ENCODE measurements at regions not wholly inside any gene's neighbourhood (a gene's known extent, or its start where the extent isn't known, plus 50 kb on each side); places are given as distances from the start of the nearest gene placed in this dataset.
A peak's percentile ranks its signal among the peaks of the same experiment; 100 is the strongest.

DNA sequence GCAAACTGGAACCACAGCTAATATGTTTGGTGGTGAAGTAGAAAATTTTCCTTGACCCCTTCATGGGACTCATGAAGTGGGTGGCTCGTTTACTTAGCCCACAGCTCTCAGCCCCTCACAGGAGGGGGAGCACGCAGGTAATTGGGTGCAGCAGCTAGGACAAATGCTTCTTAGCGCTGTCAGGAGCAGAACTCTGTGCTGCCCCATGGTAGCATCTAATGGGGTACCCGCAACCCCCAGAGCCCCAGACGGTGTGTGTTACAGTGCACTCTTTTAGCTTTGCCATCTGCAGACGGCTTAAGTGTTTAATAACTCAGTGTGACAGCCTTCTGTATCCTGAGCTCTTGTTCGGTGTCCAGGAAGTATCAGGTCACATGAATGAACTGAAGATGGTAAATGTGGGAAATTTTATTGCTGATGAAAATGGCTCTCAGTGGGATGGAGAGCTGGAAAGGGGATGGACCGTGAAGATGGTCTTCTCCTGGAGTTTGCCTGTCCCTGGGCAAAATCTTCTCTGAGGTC is 189.6 kb upstream of the ZRANB2 start:
- Histone ChIP-seq H2AFZ (ENCODE audit: low read length) (no peak overlapping the region), H3K79me2 (ENCODE audit: low read length) (no peaks in the 10 kb centered on the region), H3K36me3 (ENCODE audit: low read depth, low read length) (no peaks in the 10 kb centered on the region), H3K27me3 (ENCODE audit: low read length) (no peaks in the 10 kb centered on the region), H4K20me1 (ENCODE audit: low read length) (no peaks in the 10 kb centered on the region), H3K4me1 (ENCODE audit: insufficient read depth, low read length) (no peaks in the 10 kb centered on the region), H3F3A (ENCODE audit: low read length, unreplicated experiment) (no peaks in the 10 kb centered on the region), H3K9ac (ENCODE audit: low read length) (no peak overlapping the region), H3K4me2 (ENCODE audit: low read length) (no peak overlapping the region), H3K9me3 (ENCODE audit: low read length) (no peaks in the 10 kb centered on the region), H3K9me2 (replicated peaks; ENCODE audit: low read length) (no peaks in the 10 kb centered on the region), H3K27ac (ENCODE audit: low read length) (no peak overlapping the region), H3K4me3 (ENCODE audit: low read length) (no peak overlapping the region)
- POLR2A ChIA-PET (ENCODE audit: unreplicated experiment): no interaction called here
- BruUV-seq (replicated peaks): no TSS peak
- TF ChIP-seq, protein P1, sequence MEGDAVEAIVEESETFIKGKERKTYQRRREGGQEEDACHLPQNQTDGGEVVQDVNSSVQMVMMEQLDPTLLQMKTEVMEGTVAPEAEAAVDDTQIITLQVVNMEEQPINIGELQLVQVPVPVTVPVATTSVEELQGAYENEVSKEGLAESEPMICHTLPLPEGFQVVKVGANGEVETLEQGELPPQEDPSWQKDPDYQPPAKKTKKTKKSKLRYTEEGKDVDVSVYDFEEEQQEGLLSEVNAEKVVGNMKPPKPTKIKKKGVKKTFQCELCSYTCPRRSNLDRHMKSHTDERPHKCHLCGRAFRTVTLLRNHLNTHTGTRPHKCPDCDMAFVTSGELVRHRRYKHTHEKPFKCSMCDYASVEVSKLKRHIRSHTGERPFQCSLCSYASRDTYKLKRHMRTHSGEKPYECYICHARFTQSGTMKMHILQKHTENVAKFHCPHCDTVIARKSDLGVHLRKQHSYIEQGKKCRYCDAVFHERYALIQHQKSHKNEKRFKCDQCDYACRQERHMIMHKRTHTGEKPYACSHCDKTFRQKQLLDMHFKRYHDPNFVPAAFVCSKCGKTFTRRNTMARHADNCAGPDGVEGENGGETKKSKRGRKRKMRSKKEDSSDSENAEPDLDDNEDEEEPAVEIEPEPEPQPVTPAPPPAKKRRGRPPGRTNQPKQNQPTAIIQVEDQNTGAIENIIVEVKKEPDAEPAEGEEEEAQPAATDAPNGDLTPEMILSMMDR (conservative IDR thresholded peaks at IDR 0.05; ENCODE audit: low read depth, low read length): no peak
- TF ChIP-seq EZH2phosphoT487 (IDR thresholded peaks at IDR 0.05; ENCODE audit: borderline replicate concordance, low read length): no peak
- no peak for TF ChIP-seq EZH2 (IDR thresholded peaks at IDR 0.05; ENCODE audit: low read length, unreplicated experiment)
- intact Hi-C loops (cut with micrococcal nuclease): no loop called here
- DNase-seq (no peak), ATAC-seq (no peak)
- CTCF ChIA-PET: no interaction called here

DNA sequence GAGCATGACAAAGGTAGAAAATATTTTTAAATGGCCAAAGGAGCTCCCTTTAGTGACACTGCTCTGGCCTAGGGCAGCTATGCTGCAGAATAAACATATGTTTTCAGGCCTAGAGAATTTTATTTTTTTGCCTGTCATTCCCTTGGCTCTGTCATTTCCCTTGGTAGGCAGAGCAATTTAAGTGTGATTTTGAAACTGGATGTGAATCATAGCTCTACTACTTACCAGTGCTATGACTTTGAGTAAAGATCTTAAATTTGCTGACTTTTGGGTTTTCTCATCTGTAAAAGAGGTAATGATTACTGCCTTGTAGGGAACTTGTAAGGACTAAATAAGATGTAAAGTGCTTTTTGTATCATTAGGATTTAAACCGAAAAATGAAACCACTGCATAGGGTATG is 189.0 kb upstream of the ZRANB2 start:
- no peaks in the 10 kb centered on the region for H3K9me3 ChIP-seq (ENCODE audit: low read length)
- no peaks in the 10 kb centered on the region for H3K36me3 ChIP-seq (ENCODE audit: low read depth, low read length)
- H3K79me2 ChIP-seq (ENCODE audit: low read length): no peaks in the 10 kb centered on the region
- no peaks in the 10 kb centered on the region for H3K9me2 ChIP-seq (replicated peaks; ENCODE audit: low read length)
- no peak overlapping the region for H3K4me3 ChIP-seq (ENCODE audit: low read length)
- H3K9ac ChIP-seq (ENCODE audit: low read length): no peak overlapping the region
- CTCF ChIA-PET: no interaction called here
- H3F3A ChIP-seq (ENCODE audit: low read length, unreplicated experiment): no peaks in the 10 kb centered on the region
- intact Hi-C loops (cut with micrococcal nuclease): no loop called here
- peak; percentile 24 for DNase-seq
- no peaks in the 10 kb centered on the region for H3K27me3 ChIP-seq (ENCODE audit: low read length)
- POLR2A ChIA-PET (ENCODE audit: unreplicated experiment): no interaction called here
- BruUV-seq (replicated peaks): no TSS peak
- no peak overlapping the region for H2AFZ ChIP-seq (ENCODE audit: low read length)
- H3K27ac ChIP-seq (ENCODE audit: low read length): no peak overlapping the region
- H3K4me2 ChIP-seq (ENCODE audit: low read length): no peak overlapping the region
- no peaks in the 10 kb centered on the region for H3K4me1 ChIP-seq (ENCODE audit: insufficient read depth, low read length)
- ATAC-seq: no peak
- no peaks in the 10 kb centered on the region for H4K20me1 ChIP-seq (ENCODE audit: low read length)
- TF ChIP-seq, protein P1 (conservative IDR thresholded peaks at IDR 0.05; ENCODE audit: low read depth, low read length): no peak
- no peak for TF ChIP-seq EZH2 (IDR thresholded peaks at IDR 0.05; ENCODE audit: low read length, unreplicated experiment)
- TF ChIP-seq EZH2phosphoT487 (IDR thresholded peaks at IDR 0.05; ENCODE audit: borderline replicate concordance, low read length): no peak

DNA sequence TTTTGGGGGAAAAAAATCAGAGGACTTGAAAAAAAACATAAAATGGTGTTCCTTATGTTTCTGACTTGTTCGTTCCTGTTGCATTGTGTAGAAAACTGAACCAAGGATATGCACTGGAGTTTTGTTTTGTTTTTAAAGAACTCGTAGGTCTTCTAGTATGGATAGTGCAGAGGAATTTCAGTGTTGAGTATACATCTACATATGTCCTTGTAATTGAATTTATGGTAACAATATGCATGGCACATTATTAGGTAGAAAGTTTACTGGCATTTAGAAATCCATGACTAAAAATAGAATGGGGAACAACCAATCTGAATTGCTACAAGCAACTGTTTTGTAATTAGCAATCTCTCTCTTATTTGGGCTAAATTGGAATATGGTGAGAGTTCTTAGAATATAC is 188.3 kb upstream of the ZRANB2 start:
- CTCF ChIA-PET: no interaction called here
- TF ChIP-seq EZH2 (IDR thresholded peaks at IDR 0.05; ENCODE audit: low read length, unreplicated experiment): no peak
- TF ChIP-seq EZH2phosphoT487 (IDR thresholded peaks at IDR 0.05; ENCODE audit: borderline replicate concordance, low read length): no peak
- TF ChIP-seq, protein P1 (conservative IDR thresholded peaks at IDR 0.05; ENCODE audit: low read depth, low read length): no peak
- ATAC-seq: no peak

More for the DNA sequence above, 188.3 kb upstream of the ZRANB2 start:
- Histone ChIP-seq H3K27ac (ENCODE audit: low read length) (no peak overlapping the region), H3K4me3 (ENCODE audit: low read length) (no peak overlapping the region), H3K79me2 (ENCODE audit: low read length) (no peaks in the 10 kb centered on the region), H4K20me1 (ENCODE audit: low read length) (no peaks in the 10 kb centered on the region), H2AFZ (ENCODE audit: low read length) (no peak overlapping the region), H3F3A (ENCODE audit: low read length, unreplicated experiment) (no peaks in the 10 kb centered on the region), H3K27me3 (ENCODE audit: low read length) (no peaks in the 10 kb centered on the region), H3K9ac (ENCODE audit: low read length) (no peak overlapping the region), H3K4me1 (ENCODE audit: insufficient read depth, low read length) (no peaks in the 10 kb centered on the region), H3K9me3 (ENCODE audit: low read length) (no peaks in the 10 kb centered on the region), H3K36me3 (ENCODE audit: low read depth, low read length) (no peaks in the 10 kb centered on the region), H3K9me2 (replicated peaks; ENCODE audit: low read length) (no peaks in the 10 kb centered on the region), H3K4me2 (ENCODE audit: low read length) (no peak overlapping the region)
- POLR2A ChIA-PET (ENCODE audit: unreplicated experiment): no interaction called here
- no TSS peak for BruUV-seq (replicated peaks)
- DNase-seq: no peak
- intact Hi-C loops (cut with micrococcal nuclease): no loop called here

Measured in PC-3 (cell line).